ENCODE measurements at regions not wholly inside any gene's neighbourhood (a gene's known extent, or its start where the extent isn't known, plus 50 kb on each side); places are given as distances from the start of the nearest gene placed in this dataset.

DNA sequence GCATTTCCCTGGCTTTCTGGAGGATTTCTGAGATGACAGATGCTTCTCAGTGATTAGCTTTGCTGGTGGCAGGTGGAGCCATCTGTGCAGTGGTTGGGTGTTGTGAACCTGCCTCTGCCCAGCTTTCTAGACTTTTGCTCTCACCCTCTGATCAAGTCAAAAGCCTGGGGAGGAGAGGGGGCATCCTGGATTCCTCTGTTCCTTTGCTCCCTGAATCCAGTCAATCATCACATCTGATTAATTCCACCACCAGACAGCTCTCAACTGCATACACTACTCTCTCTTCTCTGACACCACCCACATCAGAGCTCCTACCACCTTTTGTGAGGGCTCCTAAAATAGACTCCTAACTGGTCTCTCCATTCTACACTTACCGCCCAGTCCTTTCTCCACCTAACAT is 283.5 kb downstream of the WDR11 start:
- TF ChIP-seq, protein P1, sequence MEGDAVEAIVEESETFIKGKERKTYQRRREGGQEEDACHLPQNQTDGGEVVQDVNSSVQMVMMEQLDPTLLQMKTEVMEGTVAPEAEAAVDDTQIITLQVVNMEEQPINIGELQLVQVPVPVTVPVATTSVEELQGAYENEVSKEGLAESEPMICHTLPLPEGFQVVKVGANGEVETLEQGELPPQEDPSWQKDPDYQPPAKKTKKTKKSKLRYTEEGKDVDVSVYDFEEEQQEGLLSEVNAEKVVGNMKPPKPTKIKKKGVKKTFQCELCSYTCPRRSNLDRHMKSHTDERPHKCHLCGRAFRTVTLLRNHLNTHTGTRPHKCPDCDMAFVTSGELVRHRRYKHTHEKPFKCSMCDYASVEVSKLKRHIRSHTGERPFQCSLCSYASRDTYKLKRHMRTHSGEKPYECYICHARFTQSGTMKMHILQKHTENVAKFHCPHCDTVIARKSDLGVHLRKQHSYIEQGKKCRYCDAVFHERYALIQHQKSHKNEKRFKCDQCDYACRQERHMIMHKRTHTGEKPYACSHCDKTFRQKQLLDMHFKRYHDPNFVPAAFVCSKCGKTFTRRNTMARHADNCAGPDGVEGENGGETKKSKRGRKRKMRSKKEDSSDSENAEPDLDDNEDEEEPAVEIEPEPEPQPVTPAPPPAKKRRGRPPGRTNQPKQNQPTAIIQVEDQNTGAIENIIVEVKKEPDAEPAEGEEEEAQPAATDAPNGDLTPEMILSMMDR (IDR thresholded peaks at IDR 0.05; ENCODE audit: poor library complexity, severe bottlenecking), result no peak
- TF ChIP-seq EP300 (conservative IDR thresholded peaks at IDR 0.05; ENCODE audit: poor library complexity, severe bottlenecking), result no peak
- TF ChIP-seq EZH2 (IDR thresholded peaks at IDR 0.05; ENCODE audit: borderline replicate concordance, insufficient read depth, low read length, poor library complexity, severe bottlenecking), result no peak
- no peak for TF ChIP-seq RAD21 (conservative IDR thresholded peaks at IDR 0.05)
- no peak for TF ChIP-seq POLR2AphosphoS5 (IDR thresholded peaks at IDR 0.05)
- no peak for TF ChIP-seq MXI1 (conservative IDR thresholded peaks at IDR 0.05; ENCODE audit: poor library complexity, severe bottlenecking)
- TF ChIP-seq, protein P2, sequence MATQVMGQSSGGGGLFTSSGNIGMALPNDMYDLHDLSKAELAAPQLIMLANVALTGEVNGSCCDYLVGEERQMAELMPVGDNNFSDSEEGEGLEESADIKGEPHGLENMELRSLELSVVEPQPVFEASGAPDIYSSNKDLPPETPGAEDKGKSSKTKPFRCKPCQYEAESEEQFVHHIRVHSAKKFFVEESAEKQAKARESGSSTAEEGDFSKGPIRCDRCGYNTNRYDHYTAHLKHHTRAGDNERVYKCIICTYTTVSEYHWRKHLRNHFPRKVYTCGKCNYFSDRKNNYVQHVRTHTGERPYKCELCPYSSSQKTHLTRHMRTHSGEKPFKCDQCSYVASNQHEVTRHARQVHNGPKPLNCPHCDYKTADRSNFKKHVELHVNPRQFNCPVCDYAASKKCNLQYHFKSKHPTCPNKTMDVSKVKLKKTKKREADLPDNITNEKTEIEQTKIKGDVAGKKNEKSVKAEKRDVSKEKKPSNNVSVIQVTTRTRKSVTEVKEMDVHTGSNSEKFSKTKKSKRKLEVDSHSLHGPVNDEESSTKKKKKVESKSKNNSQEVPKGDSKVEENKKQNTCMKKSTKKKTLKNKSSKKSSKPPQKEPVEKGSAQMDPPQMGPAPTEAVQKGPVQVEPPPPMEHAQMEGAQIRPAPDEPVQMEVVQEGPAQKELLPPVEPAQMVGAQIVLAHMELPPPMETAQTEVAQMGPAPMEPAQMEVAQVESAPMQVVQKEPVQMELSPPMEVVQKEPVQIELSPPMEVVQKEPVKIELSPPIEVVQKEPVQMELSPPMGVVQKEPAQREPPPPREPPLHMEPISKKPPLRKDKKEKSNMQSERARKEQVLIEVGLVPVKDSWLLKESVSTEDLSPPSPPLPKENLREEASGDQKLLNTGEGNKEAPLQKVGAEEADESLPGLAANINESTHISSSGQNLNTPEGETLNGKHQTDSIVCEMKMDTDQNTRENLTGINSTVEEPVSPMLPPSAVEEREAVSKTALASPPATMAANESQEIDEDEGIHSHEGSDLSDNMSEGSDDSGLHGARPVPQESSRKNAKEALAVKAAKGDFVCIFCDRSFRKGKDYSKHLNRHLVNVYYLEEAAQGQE (IDR thresholded peaks at IDR 0.05; ENCODE audit: borderline replicate concordance), result no peak
